HEK293 (cell line): ENCODE measurements at regions not wholly inside any gene's neighbourhood (a gene's known extent, or its start where the extent isn't known, plus 50 kb on each side); places are given as distances from the start of the nearest gene placed in this dataset.

Experiments
- YY1 ChIP-seq: fragments of 450-650 bp; formaldehyde crosslinking; IDR thresholded peaks from 2 replicates; pipeline ENCODE4 v1.5.1; 2018; ENCODE audit warnings: missing biosample characterization, missing genetic modification characterization
- ZBTB1 ChIP-seq: fragments of 450-650 bp; formaldehyde crosslinking; IDR thresholded peaks from 2 replicates; pipeline ENCODE4 v1.5.1; 2016; ENCODE audit warnings: missing biosample characterization, missing genetic modification characterization
- ZNF140 ChIP-seq: fragments of 450-650 bp; formaldehyde crosslinking; IDR thresholded peaks from 2 replicates; pipeline ENCODE4 v1.5.1; 2016; ENCODE audit warnings: missing biosample characterization, missing genetic modification characterization
- ZNF610 ChIP-seq: fragments of 450-650 bp; formaldehyde crosslinking; IDR thresholded peaks from 2 replicates; pipeline ENCODE4 v1.5.1; 2016; ENCODE audit warnings: missing biosample characterization, missing genetic modification characterization, borderline replicate concordance
- ZNF830 ChIP-seq: fragments of 450-650 bp; IDR thresholded peaks from 2 replicates; pipeline ENCODE4 v1.5.0; 2018; ENCODE audit warnings: missing biosample characterization, missing genetic modification characterization, low read depth, mild to moderate bottlenecking, moderate library complexity
- TF ChIP-seq, protein P1 (sequence below): fragments of 450-650 bp; formaldehyde crosslinking; IDR thresholded peaks from 2 replicates; pipeline ENCODE4 v1.5.1; 2016; ENCODE audit warnings: missing biosample characterization, missing genetic modification characterization, low read depth

DNA sequence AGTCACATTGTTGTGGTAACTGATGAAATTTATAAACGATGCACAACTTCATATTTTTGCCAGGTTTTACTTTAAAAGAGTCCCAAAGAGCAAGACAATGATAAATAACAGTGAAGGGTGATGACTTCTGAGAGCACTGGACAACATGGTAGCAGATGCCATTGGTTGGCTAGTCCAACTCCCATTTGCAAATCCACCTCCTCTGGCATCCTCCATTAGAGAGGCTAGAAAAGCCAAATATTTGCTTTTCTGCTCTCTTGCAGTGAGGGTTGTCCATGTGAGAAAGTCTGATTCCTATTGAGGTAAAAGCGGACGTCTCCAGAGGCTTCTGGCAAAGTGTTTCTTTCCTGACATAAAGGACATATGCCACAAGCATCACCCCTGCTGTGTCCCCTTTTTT, 89.6 kb upstream of the BMP4 start:
- no peak for TF ChIP-seq ZNF610 (tag by site-specific recombination)
- no peak for TF ChIP-seq ZNF140 (tag by site-specific recombination)
- TF ChIP-seq, protein P1, sequence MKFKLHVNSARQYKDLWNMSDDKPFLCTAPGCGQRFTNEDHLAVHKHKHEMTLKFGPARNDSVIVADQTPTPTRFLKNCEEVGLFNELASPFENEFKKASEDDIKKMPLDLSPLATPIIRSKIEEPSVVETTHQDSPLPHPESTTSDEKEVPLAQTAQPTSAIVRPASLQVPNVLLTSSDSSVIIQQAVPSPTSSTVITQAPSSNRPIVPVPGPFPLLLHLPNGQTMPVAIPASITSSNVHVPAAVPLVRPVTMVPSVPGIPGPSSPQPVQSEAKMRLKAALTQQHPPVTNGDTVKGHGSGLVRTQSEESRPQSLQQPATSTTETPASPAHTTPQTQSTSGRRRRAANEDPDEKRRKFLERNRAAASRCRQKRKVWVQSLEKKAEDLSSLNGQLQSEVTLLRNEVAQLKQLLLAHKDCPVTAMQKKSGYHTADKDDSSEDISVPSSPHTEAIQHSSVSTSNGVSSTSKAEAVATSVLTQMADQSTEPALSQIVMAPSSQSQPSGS (tag by site-specific recombination), result no peak
- no peak for TF ChIP-seq ZBTB1 (tag by site-specific recombination)
- TF ChIP-seq YY1 (tag by site-specific recombination), result no peak
- TF ChIP-seq ZNF830, result no peak
